ENCODE measurements at regions not wholly inside any gene's neighbourhood (a gene's known extent, or its start where the extent isn't known, plus 50 kb on each side); places are given as distances from the start of the nearest gene placed in this dataset.

- peaks cover 14% of the 10 kb centered on the region for H3K9me3 ChIP-seq (ENCODE audit: low read depth, low read length, poor library complexity, severe bottlenecking)
- ChIA-PET CTCF (interaction anchor here (0.6 kb wide), 1 partner anchor 12 kb away, joined by 4 read pairs; no protein-coding TSS in a partner anchor), POLR2A (ENCODE audit: low non-redundant PET) (interaction anchor here (0.6 kb wide), 1 partner anchor 312 kb away, joined by 3 read pairs; no protein-coding TSS in a partner anchor)
- no peak for DNase-seq (ENCODE audit: low spot score)
- H3K27ac ChIP-seq (ENCODE audit: low read depth, low read length, poor library complexity, severe bottlenecking), result no peak overlapping the region
- intact Hi-C loops (cut with micrococcal nuclease; ENCODE audit: unreplicated experiment), result no loop called here
- no peaks in the 10 kb centered on the region for H3K36me3 ChIP-seq (ENCODE audit: insufficient read depth, low read length, poor library complexity, severe bottlenecking)
- H3K4me1 ChIP-seq (ENCODE audit: insufficient read depth, low read length, poor library complexity, severe bottlenecking), result peaks cover 11% of the 10 kb centered on the region
- no peaks in the 10 kb centered on the region for H3K27me3 ChIP-seq (replicated peaks; ENCODE audit: insufficient read depth, low read depth, low read length, poor library complexity)
- no peak overlapping the region for H3K4me3 ChIP-seq (ENCODE audit: low read depth, low read length, poor library complexity, severe bottlenecking)
- no TSS peak for BruUV-seq (replicated peaks)
- TF ChIP-seq CTCF (conservative IDR thresholded peaks at IDR 0.05; ENCODE audit: low read depth, low read length) (no peak), EZH2 (IDR thresholded peaks at IDR 0.05; ENCODE audit: borderline replicate concordance, low read depth, low read length, poor library complexity, severe bottlenecking) (no peak)
These were observed 64.7 kb upstream of the GLI2 start for GRCh38 chr2:120670771-120671480.

GRCh38 chr2:120672526-120673204 is 63.0 kb upstream of the GLI2 start:
- ChIA-PET CTCF (interaction anchor here (0.6 kb wide), 1 partner anchor 407 kb away, joined by 3 read pairs; no protein-coding TSS in a partner anchor), POLR2A (ENCODE audit: low non-redundant PET) (no interaction called here)
- DNase-seq (ENCODE audit: low spot score), result no peak
- TF ChIP-seq CTCF (conservative IDR thresholded peaks at IDR 0.05; ENCODE audit: low read depth, low read length) (no peak), EZH2 (IDR thresholded peaks at IDR 0.05; ENCODE audit: borderline replicate concordance, low read depth, low read length, poor library complexity, severe bottlenecking) (no peak)
- Histone ChIP-seq H3K27ac (ENCODE audit: low read depth, low read length, poor library complexity, severe bottlenecking) (no peak overlapping the region), H3K9me3 (ENCODE audit: low read depth, low read length, poor library complexity, severe bottlenecking) (no peaks in the 10 kb centered on the region), H3K4me3 (ENCODE audit: low read depth, low read length, poor library complexity, severe bottlenecking) (no peak overlapping the region), H3K4me1 (ENCODE audit: insufficient read depth, low read length, poor library complexity, severe bottlenecking) (peaks cover 11% of the 10 kb centered on the region), H3K27me3 (replicated peaks; ENCODE audit: insufficient read depth, low read depth, low read length, poor library complexity) (no peaks in the 10 kb centered on the region), H3K36me3 (ENCODE audit: insufficient read depth, low read length, poor library complexity, severe bottlenecking) (no peaks in the 10 kb centered on the region)
- intact Hi-C loops (cut with micrococcal nuclease; ENCODE audit: unreplicated experiment), result no loop called here
- BruUV-seq (replicated peaks), result no TSS peak

GRCh38 chr2:120673205-120673550 is 62.5 kb upstream of the GLI2 start:
- Histone ChIP-seq H3K9me3 (ENCODE audit: low read depth, low read length, poor library complexity, severe bottlenecking) (no peaks in the 10 kb centered on the region), H3K27ac (ENCODE audit: low read depth, low read length, poor library complexity, severe bottlenecking) (no peak overlapping the region), H3K27me3 (replicated peaks; ENCODE audit: insufficient read depth, low read depth, low read length, poor library complexity) (no peaks in the 10 kb centered on the region), H3K4me1 (ENCODE audit: insufficient read depth, low read length, poor library complexity, severe bottlenecking) (peaks cover 11% of the 10 kb centered on the region), H3K36me3 (ENCODE audit: insufficient read depth, low read length, poor library complexity, severe bottlenecking) (no peaks in the 10 kb centered on the region), H3K4me3 (ENCODE audit: low read depth, low read length, poor library complexity, severe bottlenecking) (no peak overlapping the region)
- TF ChIP-seq CTCF (conservative IDR thresholded peaks at IDR 0.05; ENCODE audit: low read depth, low read length) (no peak), EZH2 (IDR thresholded peaks at IDR 0.05; ENCODE audit: borderline replicate concordance, low read depth, low read length, poor library complexity, severe bottlenecking) (no peak)
- no peak for DNase-seq (ENCODE audit: low spot score)
- ChIA-PET CTCF (no interaction called here), POLR2A (ENCODE audit: low non-redundant PET) (no interaction called here)
- no TSS peak for BruUV-seq (replicated peaks)
- intact Hi-C loops (cut with micrococcal nuclease; ENCODE audit: unreplicated experiment), result no loop called here
